HepG2 (cell line): ENCODE measurements at regions not wholly inside any gene's neighbourhood (a gene's known extent, or its start where the extent isn't known, plus 50 kb on each side); places are given as distances from the start of the nearest gene placed in this dataset.

Source experiments
- ATAC-seq: fragments of 200-7000 bp; cut with Tn5 transposase; 3 replicates; pipeline ENCODE4 v1.9.1; 2020; ENCODE audit warnings: mild to moderate bottlenecking, moderate library complexity
- BruUV-seq: library from RNA; stranded (reverse); fragments of 400-500 nt; replicated peaks from 2 replicates; lab custom pipeline; 2021; lab: Mats Ljungman, UMichigan
- CTCF ChIA-PET: fragments of 300-600 bp; formaldehyde crosslinking; extraction: SDS; loops from one replicate; lab custom pipeline; 2021; ENCODE audit warnings: low total read pairs, inconsistent platforms, low intra/inter-chr PET ratio; lab: Yijun Ruan, JAX
- POLR2A ChIA-PET: fragments of 350-600 bp; sonication (Branson Sonifier 250); formaldehyde crosslinking; loops from one replicate; lab custom pipeline; 2020; ENCODE audit warnings: antibody characterized with exemption, inconsistent platforms; lab: Yijun Ruan, JAX
- DNase-seq: peaks from one replicate; pipeline ENCODE4 v3.0.0-alpha.2; 2015; ENCODE audit warnings: low spot score
- FAIRE-seq: peaks from 3 replicates; lab custom pipeline; 2011; peaks lifted over from hg19 to GRCh38; lab: Jason Lieb, UNC
- H2AFZ ChIP-seq: one replicate; pipeline ENCODE4 v1.6.1; 2011; ENCODE audit warnings: low read length, inconsistent platforms
- H3K27ac ChIP-seq: fragments of 300-600 bp; 3 replicates; pipeline ENCODE4 v1.8.0; 2011; ENCODE audit warnings: mixed run types, mild to moderate bottlenecking, mixed read lengths, low read length, inconsistent platforms; ENCODE audit not compliant: insufficient read depth; ENCODE audit errors: extremely low read length
- H3K27me3 ChIP-seq, 2 experiments: fragments of 200-600 bp in 1 of 2; 2 replicates in 1 of 2; 3 replicates in 1 of 2; pipeline versions ENCODE4 v1.6.0 to v1.8.0; 2011; ENCODE audit warnings: low read length in 2 of 2, mild to moderate bottlenecking in 2 of 2, moderate library complexity in 2 of 2, inconsistent platforms in 1 of 2; ENCODE audit not compliant: insufficient read depth in 2 of 2, control insufficient read depth in 1 of 2
- H3K36me3 ChIP-seq, 2 experiments: fragments of 200-600 bp in 1 of 2; replicated peaks in 1 of 2; 2 replicates in 1 of 2; 3 replicates in 1 of 2; pipeline versions ENCODE4 v1.5.1 to v1.8.0; 2011; ENCODE audit warnings: low read length in 2 of 2, inconsistent platforms in 1 of 2; ENCODE audit not compliant: insufficient read depth in 2 of 2, control insufficient read depth in 1 of 2
- H3K4me1 ChIP-seq: 2 replicates; pipeline ENCODE4 v1.5.1; 2012; ENCODE audit warnings: low read length, inconsistent platforms; ENCODE audit not compliant: insufficient read depth
- H3K4me2 ChIP-seq: 2 replicates; pipeline ENCODE4 v1.6.0; 2011; ENCODE audit warnings: low read depth, low read length, inconsistent platforms
- H3K4me3 ChIP-seq, 3 experiments: fragments of 200-600 bp in 1 of 3; sonication (generic), shearing (Covaris generic) in 1 of 3; replicated peaks in 1 of 3; 2 replicates each; pipeline ENCODE4 v1.5.1; 2011 to 2016; ENCODE audit warnings: low read length in 3 of 3, inconsistent platforms in 2 of 3, low read depth in 2 of 3, mild to moderate bottlenecking in 2 of 3, control low read depth in 1 of 3, mixed read lengths in 1 of 3; ENCODE audit not compliant: insufficient read depth in 1 of 3
- H3K79me2 ChIP-seq: one replicate; pipeline ENCODE4 v1.6.1; 2011; ENCODE audit warnings: low read length, inconsistent platforms; ENCODE audit not compliant: insufficient read depth
- H3K9ac ChIP-seq: 2 replicates; pipeline ENCODE4 v1.6.0; 2011; ENCODE audit warnings: mild to moderate bottlenecking, low read depth, low read length, inconsistent platforms; ENCODE audit not compliant: insufficient read depth
- H3K9me3 ChIP-seq: 2 replicates; pipeline ENCODE4 v1.5.1; 2012; ENCODE audit warnings: mild to moderate bottlenecking, low read length
- H4K20me1 ChIP-seq: 2 replicates; pipeline ENCODE4 v1.6.0; 2011; ENCODE audit warnings: inconsistent platforms, mild to moderate bottlenecking, low read length, moderate library complexity; ENCODE audit not compliant: insufficient read depth
- CEBPG ChIP-seq: IDR thresholded peaks from 2 replicates; pipeline ENCODE4 v1.6.1; 2016
- DBP ChIP-seq: sonication (generic); formaldehyde crosslinking; IDR thresholded peaks from 2 replicates; pipeline ENCODE4 v1.4.0; 2020; ENCODE audit warnings: missing genetic modification reagents; ENCODE audit errors: not compliant biosample characterization
- ESRRA ChIP-seq: sonication (generic); formaldehyde crosslinking; IDR thresholded peaks from 2 replicates; pipeline ENCODE4 v1.5.1; 2020; ENCODE audit warnings: mild to moderate bottlenecking, low read depth, missing genetic modification reagents
- HOXA5 ChIP-seq: sonication (generic); formaldehyde crosslinking; IDR thresholded peaks from 2 replicates; pipeline ENCODE4 v1.4.0; 2020; ENCODE audit warnings: missing genetic modification reagents
- HOXA7 ChIP-seq: sonication (generic); formaldehyde crosslinking; IDR thresholded peaks from 2 replicates; pipeline ENCODE4 v1.8.1; 2022; ENCODE audit warnings: mild to moderate bottlenecking, missing genetic modification reagents, moderate library complexity
- KLF6 ChIP-seq: IDR thresholded peaks from 2 replicates; pipeline ENCODE4 v1.8.0; 2016; ENCODE audit warnings: missing biosample characterization, missing genetic modification reagents
- MNT ChIP-seq: fragments of 450-650 bp; IDR thresholded peaks from 2 replicates; pipeline ENCODE4 v1.6.1; 2016
- SSRP1 ChIP-seq: IDR thresholded peaks from 2 replicates; pipeline ENCODE4 v1.6.1; 2016; ENCODE audit warnings: control low read depth
- ZNF235 ChIP-seq: sonication (generic); formaldehyde crosslinking; IDR thresholded peaks from 2 replicates; pipeline ENCODE4 v1.8.1; 2023; ENCODE audit warnings: mild to moderate bottlenecking, missing genetic modification reagents, borderline replicate concordance
- ZNF512 ChIP-seq: sonication (generic); formaldehyde crosslinking; IDR thresholded peaks from 2 replicates; pipeline ENCODE4 v1.4.0; 2020; ENCODE audit warnings: mild to moderate bottlenecking, missing genetic modification reagents
- ZNF709 ChIP-seq: sonication (generic); formaldehyde crosslinking; IDR thresholded peaks from 2 replicates; pipeline ENCODE4 v1.5.0; 2020; ENCODE audit warnings: mild to moderate bottlenecking, missing genetic modification reagents
- ZNF713 ChIP-seq: sonication (generic); formaldehyde crosslinking; IDR thresholded peaks from 2 replicates; pipeline ENCODE4 v1.4.0; 2020; ENCODE audit warnings: mild to moderate bottlenecking, missing genetic modification reagents
- ZNF776 ChIP-seq: sonication (generic); formaldehyde crosslinking; IDR thresholded peaks from 2 replicates; pipeline ENCODE4 v1.4.0; 2020; ENCODE audit warnings: mild to moderate bottlenecking, missing genetic modification reagents
- ZNF792 ChIP-seq: IDR thresholded peaks from 2 replicates; pipeline ENCODE4 v1.6.1; 2016
- ZNF891 ChIP-seq: sonication (generic); formaldehyde crosslinking; IDR thresholded peaks from 2 replicates; pipeline ENCODE4 v1.5.0; 2020; ENCODE audit warnings: mild to moderate bottlenecking, missing genetic modification reagents
- WGBS: methylation state at CpG from one replicate; pipeline ENCODE4 v1.1.6; 2017; ENCODE audit warnings: low lambda C conversion rate; 5-methylcytosine and 5-hydroxymethylcytosine counted together
- in situ Hi-C: cut with HindIII; loops from 2 replicates; pipeline ENCODE4 v1.10.0; 2017; ENCODE audit warnings: low pct_unique_long_range_greater_than_20kb; ENCODE audit not compliant: extremely low pct_ligation_motif_present
- intact Hi-C: fragments of 100-400 bp; cut with micrococcal nuclease; formaldehyde crosslinking; loops from one replicate; pipeline ENCODE4 v1.10.0; 2022; ENCODE audit not compliant: unreplicated experiment

- no peak overlapping the region for H3K4me3 ChIP-seq
- intact Hi-C loops: no loop called here
- WGBS: 75% methylated on average over 5 of the region's 6 CpGs
- peaks cover 2 to 3% of the 10 kb centered on the region in 2 experiments; a peak in 1 of 5 replicates for H3K27me3 ChIP-seq
- ChIA-PET CTCF (no interaction called here), POLR2A (no interaction called here)
- H3K27ac ChIP-seq: no peak overlapping the region
- no peaks in the 10 kb centered on the region for H4K20me1 ChIP-seq
- H3K36me3 ChIP-seq: no peaks in the 10 kb centered on the region
- H3K9ac ChIP-seq: no peak overlapping the region
- FAIRE-seq (no peak), ATAC-seq (no peak)
- H2AFZ ChIP-seq: no peak overlapping the region
- H3K79me2 ChIP-seq: no peaks in the 10 kb centered on the region
- TF ChIP-seq DBP (no peak), ZNF776 (CRISPR knock-in tag) (no peak), SSRP1 (CRISPR knock-in tag) (no peak), HOXA5 (no peak), ZNF709 (CRISPR knock-in tag) (no peak), HOXA7 (no peak), ZNF891 (no peak), ZNF235 (CRISPR knock-in tag) (no peak), KLF6 (CRISPR knock-in tag) (no peak), MNT (no peak), ZNF792 (no peak), ZNF512 (CRISPR knock-in tag) (no peak), CEBPG (no peak), ESRRA (CRISPR knock-in tag) (no peak), ZNF713 (no peak)
- TF ChIP-seq, all 625 proteins: peak for 0
- DNase-seq: no peak
- Histone ChIP-seq H3K4me2 (no peak overlapping the region), H3K4me1 (no peaks in the 10 kb centered on the region), H3K9me3 (no peaks in the 10 kb centered on the region)
- BruUV-seq: no TSS peak
- in situ Hi-C loops: no loop called here
Observed at GRCh38 chr11:33944693-33945424, 53.0 kb upstream of the LMO2 start.
